Retina (tissue), 1 donor: ENCODE measurements at regions not wholly inside any gene's neighbourhood (a gene's known extent, or its start where the extent isn't known, plus 50 kb on each side); places are given as distances from the start of the nearest gene placed in this dataset.

Experiments
- DNase-seq: peaks from one replicate; pipeline ENCODE4 v3.0.0-alpha.2; 2016

DNA sequence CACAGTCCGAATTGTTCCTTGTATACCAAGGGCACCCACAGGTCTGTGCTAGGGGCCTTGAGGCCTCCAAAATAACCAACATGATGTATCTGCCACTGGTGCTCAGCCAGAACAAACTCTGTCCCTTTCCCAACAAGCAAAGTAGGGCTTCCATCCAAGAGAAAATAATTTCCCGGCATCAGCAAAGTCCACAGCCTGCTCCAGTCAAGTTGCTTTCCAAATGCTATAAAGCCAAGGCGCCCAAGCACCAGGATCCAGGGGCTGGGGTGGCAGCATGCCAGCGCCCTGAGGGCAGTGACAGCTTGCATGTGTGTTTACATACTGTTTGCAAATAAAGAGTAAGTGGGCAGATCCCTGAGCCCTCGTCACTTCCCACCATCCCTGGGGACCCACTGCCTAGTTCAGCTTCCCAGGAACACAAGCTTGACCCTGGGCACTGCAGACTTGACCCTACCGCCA lies 155.9 kb downstream of the ERCC6L2 start:
- no peak for DNase-seq

- DNase-seq = no peak
These were observed 154.4 kb downstream of the ERCC6L2 start for GRCh38 chr9:96029722-96030530.

DNA sequence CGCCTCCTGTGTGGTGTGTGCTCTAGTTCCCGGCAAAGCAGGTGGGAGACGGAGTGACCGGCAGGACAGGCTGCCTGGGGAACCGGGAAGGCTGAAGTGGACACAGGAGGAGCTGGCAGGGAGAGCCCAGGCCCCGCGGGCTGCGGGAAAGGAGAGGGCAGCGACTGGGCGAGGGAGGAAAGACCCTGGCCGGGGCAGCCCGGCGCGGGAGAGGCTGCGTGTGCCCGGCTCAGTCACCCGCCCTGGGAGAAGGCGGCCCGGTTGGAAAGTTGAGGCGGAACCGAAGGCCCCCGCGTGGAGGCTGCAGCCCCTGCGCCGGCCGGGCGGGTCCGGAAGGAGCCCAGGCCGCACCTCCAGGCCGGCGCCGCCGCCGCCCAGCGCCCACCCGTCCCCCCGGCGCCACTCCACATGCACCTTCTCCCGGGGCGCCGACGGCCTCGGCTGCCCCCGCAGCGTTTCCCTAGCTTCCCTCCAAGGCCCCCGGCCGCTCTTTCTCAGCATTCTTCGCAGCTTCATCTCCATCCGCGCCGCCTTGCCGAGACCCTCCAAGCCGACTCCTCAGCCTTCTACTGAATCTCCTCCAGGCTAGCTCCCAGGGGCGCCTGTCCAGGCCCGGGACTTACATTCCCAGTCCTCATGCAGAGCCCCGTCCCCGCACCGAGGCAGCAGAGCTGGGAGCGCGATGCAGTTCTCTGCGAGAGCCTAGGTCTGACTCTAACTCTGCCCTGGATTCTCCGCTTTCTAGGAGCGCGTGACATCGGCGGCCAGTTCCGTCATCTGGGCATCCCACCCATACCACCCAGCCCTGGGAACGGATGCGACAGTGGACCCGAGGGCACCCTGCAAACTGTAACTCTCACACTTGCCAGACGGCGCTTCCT lies 152.0 kb downstream of the ERCC6L2 start:
- peak; percentile 74 for DNase-seq

DNA sequence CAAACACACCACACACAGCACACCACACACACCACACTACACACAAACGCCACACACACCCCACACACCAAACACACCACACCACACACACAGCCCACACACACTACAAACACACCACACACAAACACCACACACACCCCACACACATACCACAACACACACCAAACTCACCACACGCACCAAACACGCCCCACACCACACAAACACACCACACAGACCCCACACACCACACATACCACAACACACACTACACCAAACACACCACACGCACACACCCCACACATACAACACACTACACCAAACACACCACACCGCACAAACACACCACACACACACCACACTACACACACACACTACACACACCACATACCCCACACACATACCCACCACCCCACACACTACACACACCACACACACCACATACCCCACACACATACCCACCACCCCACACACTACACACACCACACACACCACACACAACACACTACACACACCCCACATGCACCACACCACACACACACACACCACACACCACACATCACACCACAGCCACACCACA lies 151.2 kb downstream of the ERCC6L2 start:
- no peak for DNase-seq

GRCh38 chr9:96025995-96026602 lies 150.6 kb downstream of the ERCC6L2 start:
- peak; percentile 80 for DNase-seq

DNA sequence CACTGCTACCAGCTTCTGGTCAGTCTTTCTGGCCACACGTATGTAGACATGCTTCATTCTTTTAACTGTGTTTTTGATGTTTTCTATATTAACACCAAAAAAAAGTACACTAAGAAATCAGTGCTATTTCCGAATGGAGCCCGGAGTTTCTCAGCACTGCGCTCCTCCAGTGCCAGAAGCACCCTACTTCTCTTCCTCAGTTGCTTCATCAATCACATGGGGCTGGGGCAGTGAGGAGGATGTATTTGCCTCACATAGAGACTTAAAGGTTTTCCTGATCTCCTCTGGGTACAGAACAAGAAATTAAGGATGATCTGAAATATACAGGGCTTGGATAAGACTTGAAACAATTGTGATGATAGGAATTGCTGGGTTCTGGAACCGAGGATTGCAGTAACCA lies 148.0 kb downstream of the ERCC6L2 start:
- DNase-seq = no peak

GRCh38 chr9:96022445-96023051 lies 147.1 kb downstream of the ERCC6L2 start:
- peak; percentile 86 for DNase-seq

DNA sequence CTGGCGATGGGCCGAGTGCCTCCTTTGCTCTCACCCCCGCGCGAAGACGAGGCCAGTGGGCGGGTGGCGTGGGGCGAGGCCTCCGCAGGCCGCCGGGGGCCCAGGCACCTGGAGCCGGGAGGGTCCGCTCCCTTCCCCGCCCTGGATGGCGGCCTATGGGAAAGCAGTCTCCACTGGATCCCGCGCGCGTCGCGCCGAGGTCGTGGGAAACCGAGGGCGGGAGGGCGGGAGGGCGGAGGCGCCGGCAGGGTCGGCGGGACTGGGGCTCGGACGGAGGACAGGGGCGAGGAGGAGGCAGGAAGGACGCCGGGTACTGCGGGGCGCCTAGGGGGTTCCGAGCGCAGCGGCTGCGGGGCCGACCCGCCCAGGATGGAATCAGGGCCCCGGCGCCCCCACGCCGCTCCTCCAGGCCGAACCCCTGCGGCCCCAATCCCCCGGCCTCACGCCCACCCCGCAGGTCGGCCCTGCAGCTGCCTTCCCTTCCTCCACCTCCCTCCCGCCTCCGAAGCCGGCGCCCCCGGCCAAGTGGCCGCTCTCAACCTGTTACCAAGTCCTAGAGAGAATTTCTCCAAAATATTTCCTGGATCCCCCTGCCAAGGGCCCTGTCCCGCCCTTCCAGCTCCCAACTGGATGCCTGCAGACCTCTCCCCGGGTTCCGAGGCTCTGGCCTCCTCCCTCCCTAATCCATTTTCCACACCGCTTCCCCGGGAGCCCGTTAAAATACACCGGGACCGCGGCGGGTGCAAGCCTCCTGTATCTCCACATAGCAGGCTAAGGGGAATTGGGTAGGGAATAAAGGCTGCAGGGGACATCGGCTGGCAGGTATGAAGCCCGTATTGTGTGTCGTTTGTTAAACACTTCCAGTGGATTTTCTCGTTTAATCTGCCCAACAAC lies 146.3 kb downstream of the ERCC6L2 start:
- DNase-seq = peak; percentile 68

DNA sequence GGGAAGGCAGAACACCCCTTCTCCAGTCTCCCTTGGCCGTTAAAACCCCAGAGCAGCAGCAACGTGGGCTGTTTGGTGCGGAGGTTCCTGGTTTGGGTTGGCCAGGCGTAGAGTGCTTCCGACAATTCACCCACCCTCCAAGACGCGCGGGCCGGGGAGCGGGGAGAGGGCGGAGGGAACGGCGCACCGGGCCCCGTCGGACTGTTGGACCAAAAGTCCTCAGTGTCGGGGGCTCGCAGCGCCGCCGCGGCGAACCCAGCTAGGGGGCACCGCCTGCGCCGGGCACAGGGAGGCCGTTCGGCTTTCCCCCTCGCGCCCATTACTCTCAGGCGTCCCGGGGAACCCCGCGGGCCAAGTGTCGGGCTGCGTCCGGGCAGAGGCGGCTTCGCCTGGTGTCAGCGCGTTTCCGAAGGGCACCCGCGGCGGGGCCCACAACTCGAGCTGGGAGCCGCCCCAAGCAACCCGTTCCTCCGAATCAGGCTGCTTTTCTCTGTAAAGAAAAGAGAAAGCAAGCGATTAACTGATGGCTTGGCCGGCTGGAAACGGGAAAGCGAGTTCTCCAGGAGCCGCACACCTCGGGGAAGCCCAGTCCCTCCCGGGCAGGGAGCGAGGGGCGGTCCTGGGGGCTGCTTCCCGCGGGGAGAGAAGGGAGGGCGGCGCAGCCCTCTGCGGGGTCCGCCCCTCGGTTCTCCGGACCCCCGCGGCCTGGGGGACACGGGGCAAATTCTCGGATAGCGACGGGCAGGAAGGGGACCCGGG lies 145.5 kb downstream of the ERCC6L2 start:
- peak; percentile 83 for DNase-seq

DNA sequence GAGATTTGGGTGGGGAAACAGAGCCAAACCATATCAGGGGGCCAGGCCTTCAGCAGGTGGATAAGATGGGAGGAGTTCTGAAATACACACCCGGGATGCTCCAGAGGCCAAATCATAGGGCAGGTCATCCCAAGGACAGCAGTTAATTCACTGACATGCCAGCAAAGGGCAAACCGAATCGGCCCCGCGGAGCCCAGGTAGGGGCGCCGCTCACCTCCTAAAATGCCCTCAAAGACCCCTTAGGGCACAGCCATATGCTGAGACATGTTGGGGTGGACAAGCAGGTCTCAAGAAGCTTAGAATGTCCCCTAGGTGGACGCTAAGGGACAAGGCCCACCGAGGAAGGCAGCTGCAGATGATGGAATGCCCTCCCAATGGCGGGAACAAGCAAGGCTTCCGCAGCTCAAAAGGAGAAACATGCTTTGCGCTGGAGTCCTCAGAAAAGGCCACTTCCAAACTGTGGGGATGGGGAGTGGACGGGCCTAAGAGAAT lies 144.9 kb downstream of the ERCC6L2 start:
- no peak for DNase-seq
